Kidney capillary endothelial cell (primary cell): ENCODE measurements at regions not wholly inside any gene's neighbourhood (a gene's known extent, or its start where the extent isn't known, plus 50 kb on each side); places are given as distances from the start of the nearest gene placed in this dataset.
"Not testable (repeated sequence)": the region's sequence is repeated elsewhere in the genome, so short reads cannot be mapped to it uniquely, and the experiment has no call there.

Source experiments
- DNase-seq: peaks from one replicate; pipeline ENCODE4 v3.0.0-alpha.2; 2018; ENCODE audit warnings: low spot score

DNA sequence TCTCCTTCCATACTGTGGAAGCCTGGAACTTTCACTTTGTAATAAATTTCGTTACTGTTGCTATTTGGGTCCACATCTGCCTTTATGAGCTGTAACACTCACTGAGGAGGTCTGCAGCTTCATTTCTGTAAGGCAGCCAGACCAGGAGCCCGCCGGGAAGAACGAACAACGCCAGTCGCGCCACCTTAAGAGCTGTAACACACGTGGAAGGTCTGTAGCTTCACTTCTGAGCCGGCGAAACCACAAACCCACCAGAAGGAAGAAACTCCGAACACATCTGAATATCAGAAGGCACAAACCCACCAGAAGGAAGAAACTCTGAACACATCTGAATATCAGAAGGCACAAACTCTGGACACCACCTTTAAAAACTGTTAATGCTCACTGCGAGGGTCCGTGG, 589.9 kb upstream of the SLC35B3 start:
- no peak for DNase-seq

DNA sequence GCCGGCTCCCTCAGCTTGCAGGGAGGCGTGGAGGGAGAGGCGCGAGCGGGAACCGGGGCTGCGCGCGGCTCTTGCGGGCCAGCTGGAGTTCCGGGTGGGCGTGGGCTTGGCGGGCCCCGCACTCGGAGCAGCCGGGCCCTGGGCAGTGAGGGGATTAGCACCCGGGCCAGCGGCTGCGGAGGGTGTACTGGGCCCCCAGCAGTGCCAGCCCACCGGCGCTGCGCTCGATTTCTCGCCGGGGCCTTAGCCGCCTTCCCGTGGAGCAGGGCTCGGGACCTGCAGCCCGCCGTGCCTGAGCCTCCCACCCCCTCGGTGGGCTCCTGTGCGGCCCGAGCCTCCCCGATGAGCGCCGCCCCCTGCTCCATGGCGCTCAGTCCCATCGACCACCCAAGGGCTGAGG, 588.9 kb upstream of the SLC35B3 start:
- DNase-seq = not testable (repeated sequence)

DNA sequence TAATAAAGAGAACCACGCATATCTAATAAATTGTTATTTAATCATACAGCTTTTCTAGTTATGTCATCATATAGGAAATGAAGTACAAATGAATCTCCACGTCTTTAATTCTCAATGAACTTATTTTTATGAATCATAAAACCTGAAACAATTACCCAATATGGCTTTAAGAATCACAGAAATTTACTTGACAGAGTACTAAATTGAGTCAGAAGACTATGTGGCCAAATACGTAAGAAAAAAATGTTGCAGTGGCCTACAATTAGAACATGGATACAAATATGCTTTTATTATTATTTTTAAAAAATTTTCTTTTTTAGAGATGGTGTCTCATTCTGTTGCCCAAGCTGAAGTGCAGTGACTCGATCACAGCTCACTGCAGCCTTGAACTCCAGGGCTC, 584.7 kb upstream of the SLC35B3 start:
- DNase-seq = no peak

DNA sequence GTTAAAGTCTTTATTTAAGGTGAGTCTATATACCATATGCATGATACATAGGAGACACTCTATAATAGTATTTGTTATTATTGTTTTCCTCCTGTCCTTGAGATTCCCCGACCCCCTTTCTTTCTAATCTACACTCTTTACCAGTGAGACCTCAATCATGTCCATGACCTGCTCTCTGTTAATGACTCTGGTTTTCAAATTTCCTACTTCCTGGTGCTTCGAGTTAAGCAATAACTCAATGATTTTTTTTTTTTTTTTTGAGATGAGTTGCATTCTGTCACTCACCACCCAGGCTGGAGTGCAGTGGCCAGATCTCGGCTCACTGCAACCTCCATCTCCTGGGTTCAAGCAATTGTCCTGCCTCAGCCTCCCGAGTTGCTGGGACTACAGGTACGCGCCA, 574.6 kb upstream of the SLC35B3 start:
- DNase-seq = no peak

DNA sequence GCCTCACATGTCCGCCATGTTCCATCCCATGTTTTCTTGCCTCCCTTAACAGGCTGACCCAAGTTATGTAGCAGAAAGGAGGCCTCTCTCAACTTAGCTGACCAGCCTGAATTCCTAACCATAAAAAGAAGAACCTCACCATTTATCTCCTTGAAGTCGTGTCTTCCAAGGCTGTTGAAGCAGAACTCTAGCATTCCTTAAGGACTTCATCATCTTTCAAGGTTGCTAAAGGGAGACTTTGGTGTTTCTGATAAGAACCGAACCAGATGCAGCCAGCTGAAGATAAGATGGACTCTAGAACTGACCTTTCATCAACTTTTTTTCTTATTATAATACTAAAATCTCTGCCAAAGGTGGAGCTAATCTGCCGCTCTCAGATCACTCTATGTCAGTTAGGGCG, 571.7 kb upstream of the SLC35B3 start:
- DNase-seq = no peak

DNA sequence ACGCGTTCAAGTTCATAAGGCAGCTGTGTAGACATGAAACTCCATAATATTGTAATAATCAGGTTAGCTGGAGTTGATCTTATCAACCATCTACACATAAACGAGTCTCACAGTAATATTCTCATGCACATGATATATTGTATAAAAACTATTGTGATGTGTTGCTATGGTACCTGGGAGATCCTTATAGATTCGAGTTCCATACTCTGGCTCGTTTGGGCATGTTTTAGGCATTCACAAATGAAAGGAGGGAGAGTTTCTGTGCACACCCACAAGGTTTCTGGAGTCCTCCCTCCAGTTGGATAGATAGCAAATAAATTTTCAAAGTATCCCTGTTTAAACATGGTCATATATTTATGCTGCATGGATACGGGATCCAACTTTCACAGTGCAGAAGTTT, 567.5 kb upstream of the SLC35B3 start:
- no peak for DNase-seq

DNA sequence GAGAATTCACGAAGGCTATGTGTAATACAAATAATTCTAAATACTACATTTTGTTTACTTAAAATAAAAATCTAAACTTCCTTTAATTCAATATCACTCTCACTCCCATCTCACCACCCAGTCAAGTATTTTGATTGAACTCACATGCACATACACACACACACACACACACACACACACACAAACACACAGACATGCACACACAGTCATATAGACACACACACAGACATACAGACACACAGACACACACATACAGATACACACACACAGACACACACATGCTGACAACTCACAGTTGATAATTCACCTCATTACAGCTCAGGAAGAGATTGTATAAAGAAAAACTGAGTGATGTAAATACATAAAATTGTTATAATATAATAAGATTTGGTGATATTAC, 559.8 kb upstream of the SLC35B3 start:
- no peak for DNase-seq

DNA sequence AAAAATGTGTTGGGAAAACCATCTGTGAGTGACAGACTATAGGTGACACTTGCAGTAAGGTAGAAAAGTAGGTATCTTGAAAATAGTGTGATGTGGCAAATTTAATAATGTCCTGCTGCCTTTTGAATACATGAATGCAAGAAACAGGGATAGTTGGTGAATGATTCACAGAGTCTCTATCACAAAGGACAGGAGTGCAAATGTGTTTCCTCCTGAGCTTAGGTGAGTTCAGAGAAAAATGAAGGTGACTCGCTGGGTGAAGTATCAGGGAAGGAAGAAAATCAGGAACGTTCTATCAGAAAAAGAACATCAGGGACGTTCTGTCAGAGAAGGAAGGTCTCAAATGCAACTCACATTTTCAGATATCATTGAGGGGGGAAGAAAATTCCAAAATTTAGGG, 557.8 kb upstream of the SLC35B3 start:
- no peak for DNase-seq

DNA sequence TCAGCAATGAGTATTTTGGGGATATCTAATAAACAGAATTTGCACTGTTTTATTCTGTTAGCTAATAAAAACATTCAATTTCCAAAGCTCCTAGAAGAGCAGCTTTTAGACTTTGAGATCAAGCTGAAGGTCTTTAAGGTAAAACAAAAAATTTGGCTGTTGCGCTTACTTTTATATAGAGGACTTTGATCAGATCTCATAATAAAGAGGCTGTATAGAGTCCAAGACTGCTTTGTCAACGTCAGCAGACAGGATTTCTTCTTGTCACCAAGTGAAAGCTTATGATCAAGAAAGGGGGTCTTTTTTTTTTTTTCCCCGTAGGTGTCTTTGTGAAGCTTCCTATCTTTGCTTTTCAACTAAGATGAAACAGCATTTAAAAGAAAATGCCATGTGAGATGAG, 556.5 kb upstream of the SLC35B3 start:
- no peak for DNase-seq

DNA sequence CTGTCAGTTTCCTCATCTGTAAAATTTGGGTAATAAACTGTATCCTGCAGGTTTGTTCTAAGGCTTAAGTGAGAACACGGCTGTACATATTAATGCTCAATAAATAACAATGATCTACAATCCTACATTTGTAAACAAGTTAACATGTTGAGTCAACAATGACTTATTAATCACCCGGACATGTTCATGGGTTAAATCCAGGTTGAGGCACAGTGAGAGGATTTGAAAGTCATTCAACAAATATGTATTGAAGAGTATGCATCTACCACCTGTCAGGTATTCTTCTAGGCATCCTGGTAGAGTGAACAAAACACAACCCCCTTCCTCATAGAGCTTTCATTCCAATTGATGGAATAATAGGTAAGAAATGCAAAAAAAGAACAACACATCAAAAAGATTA, 554.7 kb upstream of the SLC35B3 start:
- DNase-seq = no peak

DNA sequence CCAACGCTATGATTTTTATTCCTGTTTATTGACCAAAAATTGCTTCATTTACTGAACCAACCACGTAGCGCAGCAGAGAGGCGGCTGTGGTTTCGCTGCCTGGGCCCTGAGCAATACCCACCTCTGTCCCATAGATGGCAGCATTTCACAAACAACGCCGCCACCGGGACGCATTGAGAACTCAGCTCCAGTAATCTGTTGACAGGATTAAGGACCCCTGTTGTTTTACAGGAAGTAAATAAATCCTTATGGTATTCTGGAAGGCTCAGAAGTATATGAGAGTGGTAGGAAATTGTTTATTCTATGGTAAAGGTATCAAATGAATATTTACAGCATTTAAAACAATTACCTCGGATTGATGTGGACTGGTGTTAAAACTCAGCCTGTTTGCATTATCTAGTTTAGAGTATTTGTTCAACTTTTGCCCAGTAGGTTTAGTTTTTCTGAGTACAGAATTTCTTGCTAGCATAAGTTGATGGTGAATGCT, 547.9 kb upstream of the SLC35B3 start:
- peak; percentile 60 for DNase-seq

DNA sequence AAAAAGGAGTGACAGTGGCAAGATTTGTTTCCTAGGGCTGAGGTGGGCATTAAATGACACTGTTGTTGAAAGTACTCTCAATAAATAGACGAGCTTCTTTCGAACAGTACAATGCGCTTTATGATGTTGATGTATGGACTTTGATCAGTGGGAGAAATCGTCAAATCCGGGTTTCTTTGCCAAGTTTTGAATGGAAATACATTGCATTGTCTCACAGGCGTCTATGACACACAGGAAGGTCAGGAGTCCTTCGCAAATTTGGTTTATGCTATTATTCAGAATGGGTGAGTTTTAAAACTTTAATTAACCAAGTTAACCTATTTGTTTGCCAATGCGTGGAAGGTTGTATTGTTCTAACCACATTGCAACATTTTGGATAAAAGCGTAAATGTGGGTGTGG, 547.3 kb upstream of the SLC35B3 start:
- DNase-seq = peak; percentile 59

DNA sequence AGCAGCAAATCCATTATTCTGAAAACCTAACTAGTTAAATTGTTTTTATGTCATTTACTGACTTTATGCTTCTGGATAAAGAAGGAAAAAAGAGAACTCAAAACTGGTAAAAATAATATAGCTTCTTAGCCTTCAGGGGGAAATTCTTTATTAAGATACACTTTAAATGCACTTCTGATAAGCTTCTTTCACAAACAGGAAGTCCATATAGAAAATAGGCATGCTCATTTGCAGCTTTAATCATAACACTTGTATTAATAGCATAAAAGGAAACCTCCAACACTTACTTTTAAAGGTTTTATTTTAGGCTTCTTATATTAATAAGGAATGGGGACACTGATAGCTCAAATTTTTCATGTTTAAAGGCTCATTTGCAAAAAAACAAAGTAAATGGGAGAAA, 538.0 kb upstream of the SLC35B3 start:
- DNase-seq = no peak

DNA sequence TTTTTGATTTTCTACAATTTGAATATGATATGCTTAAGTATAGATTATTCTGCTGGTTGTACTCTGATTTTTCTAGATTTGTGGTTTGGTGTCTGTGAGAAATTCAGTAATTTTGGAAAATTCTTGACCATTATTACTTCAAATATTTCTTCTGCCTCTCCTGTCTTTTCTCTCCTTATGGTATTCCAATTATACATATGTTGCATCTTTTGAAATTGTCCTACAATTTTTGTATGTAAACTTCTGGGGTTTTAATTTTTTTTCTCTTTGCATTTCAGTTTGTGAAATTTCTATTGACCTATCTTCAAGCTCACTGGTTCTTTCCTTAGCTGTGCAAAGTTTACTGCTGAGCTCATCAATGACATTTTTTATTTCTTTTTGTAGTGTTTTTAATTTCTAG, 534.4 kb upstream of the SLC35B3 start:
- no peak for DNase-seq

DNA sequence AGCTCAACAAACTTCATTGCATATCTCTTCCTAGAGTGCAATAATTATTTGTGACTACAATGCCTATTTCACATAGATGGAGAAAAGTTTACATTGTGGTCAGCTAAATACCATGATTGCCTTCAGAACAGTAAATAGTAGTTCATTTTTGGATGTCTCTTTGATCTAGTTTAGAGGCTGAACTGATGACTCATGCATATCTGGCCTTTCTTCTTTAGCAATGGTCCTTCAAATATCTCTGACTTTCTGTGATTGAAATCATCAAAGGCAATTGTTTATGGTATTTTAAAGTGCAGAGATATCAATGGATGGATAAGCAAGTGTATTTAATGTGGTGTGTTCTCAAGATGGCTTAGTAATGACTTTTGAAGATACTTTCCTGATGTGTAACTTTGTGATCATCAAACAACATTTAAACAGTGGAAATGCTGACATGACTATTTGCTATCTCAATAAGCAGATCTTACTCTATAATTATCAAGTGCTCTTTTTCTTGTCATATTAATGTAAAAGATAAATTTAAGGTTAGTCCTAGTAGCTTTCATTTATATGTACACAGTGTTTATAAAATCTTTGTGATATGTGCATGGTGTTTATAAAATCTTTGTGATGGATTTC, 523.7 kb upstream of the SLC35B3 start:
- no peak for DNase-seq

DNA sequence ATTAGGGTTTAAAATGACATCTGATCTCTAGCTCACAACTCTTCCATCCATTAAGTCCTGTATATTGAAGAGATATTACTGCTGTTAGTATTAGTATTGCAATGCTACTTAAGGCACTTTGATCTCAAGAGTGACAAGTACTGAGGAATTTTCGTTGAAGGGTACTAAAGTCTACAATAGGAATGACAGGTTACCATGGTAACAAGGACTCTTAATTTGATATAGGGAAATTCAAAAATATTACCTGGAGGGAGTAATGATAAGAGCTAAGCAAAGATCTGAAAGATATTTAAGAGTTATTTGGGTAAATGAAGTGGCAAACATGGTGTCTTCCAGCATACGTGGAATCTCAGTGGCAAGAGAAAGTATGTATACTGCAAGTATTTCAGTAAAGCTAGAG, 518.0 kb upstream of the SLC35B3 start:
- no peak for DNase-seq

DNA sequence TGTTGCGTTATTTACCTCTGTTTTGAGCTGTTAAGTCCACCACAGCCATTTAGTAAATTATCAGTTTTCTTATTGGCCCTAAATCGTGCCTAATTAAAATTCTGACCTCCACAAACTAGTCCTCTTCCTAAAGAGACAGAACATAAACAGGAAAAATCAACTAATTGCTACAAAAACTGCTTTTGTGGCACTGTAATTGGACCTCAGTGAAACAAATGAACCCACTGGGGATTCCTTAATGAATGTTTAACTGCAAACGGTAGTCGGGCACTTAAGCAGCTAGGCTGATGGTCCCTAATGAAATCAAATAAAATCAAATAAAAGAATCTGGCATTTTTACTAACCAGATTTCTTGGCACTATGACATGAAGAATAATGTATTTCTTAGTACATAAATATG, 513.4 kb upstream of the SLC35B3 start:
- no peak for DNase-seq

DNA sequence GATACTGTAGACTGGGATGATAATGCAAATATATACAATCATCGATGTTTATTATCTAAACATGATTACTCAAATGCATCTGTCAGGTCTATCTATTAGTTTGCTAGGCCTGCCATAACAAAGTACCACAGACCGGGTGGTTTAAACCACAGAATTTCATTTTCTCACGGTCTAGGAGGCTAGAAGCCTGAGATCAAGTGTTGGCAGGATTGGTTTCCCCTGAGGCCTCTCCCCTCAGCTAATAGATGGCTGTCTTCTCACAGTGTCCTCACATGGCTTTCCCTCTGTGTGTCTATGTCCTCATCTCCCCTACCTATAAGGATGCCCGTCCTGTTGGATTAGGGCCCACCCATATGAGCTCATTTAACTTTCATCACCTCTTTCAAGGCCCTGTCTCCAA, 512.6 kb upstream of the SLC35B3 start:
- DNase-seq = no peak

DNA sequence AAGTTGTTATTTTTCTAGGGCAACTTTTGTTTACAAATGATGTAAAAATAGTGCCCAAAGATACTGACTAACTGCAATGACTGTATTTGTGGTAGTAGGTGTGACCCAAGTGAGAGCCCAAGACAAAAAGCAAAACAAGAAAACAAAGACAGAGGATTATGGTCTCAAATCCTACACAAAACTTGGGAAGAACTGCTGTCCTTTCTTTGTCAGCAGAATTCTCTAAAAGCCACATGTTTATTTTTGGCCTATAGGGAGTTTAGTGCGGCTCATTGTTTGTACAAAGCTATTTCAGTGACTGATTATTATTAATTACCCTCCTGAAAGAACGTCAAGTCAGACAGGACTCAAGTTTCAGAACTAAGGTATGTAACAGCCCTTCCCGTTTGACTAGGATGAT, 509.2 kb upstream of the SLC35B3 start:
- DNase-seq = no peak

DNA sequence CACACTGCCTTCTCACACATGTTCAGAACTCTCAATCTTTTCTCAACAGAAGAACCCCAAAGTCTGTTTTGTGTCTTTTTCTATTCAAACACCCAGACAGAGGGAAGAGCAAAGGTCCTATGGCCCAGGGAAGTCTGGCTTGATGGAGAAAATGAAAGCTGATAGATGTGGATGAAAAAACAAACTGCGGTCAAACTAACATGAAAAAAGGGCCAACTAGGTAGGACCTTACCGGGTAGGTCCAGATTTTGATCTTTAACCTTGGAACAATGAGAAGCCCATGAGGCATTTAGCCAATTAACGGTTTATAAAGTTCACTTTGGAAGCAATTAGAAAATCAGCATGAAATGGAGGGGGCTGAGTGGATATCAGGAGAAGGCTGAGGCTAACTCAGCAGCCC, 507.7 kb upstream of the SLC35B3 start:
- DNase-seq = no peak

DNA sequence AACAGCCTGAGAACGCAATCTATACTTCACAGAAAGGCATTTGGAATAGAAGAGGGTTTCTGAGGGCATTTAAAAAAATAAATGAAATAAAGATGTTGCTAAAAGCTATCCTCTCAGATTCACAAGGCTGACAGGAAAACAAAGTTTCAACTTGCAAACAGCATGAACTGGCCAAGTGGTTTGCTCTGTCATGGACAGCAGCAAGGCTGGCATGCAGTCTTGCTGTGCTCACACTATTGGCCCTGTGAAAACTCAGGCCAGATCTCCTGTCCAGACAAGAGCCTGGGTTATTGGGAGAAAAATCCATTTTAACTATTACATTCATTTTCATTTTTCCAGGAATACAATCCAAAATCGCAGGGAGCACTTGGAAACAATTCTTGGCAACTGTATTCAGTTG, 506.2 kb upstream of the SLC35B3 start:
- no peak for DNase-seq

DNA sequence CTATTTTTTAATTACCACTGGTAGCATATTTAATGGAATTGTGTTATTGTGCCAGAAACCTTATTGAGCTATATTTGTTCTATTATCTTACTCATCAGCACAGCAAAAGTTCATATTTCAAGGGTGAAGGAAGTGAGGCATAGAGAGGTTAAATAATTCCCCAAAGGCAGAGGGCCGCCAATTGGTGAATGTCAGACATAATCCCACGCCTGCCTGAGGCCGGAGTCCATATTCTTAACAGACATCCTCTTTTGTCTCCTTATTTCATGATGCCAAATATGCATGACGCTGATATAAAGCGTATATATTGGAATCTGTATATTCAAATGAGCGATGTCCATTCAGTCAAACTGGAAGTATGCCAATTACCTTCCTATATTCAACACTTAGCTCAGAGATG, 505.0 kb upstream of the SLC35B3 start:
- DNase-seq = no peak

DNA sequence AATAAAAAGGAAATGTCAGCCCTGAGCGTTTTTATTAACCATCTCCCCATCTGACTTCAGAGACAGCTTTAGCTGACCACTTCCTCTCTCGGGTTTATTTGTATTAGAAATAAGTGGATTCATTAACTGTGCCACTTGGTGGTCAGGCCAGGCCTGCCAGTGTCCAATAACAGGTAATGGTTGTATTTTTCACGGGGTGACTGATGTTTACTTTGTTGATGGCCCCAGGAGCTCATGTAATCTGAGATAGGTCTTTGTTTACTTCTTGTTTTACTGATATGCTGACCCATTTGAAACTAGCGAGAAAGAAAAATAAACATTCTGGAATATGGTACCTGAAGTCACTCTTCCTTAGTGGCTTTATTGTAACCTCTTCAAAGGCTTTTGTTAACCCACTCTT, 504.3 kb upstream of the SLC35B3 start:
- DNase-seq = no peak

DNA sequence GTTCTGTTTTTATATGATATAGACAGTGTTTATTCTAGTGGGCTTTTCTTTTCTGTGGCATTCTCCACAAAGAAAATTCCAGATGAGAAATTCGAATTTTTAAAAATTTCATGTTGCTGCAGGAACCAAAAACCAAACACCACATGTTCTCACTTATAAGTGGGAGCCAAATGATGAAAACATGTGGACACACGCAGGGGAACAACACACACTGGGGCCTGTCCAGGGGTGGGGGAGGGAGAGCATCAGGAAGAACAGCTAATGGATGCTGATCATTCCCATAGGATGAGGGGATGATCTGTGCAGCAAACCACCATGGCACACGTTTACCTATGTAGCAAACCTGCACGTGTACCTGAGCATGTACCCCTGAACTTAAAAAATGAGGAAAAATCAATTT, 499.0 kb upstream of the SLC35B3 start:
- DNase-seq = no peak

DNA sequence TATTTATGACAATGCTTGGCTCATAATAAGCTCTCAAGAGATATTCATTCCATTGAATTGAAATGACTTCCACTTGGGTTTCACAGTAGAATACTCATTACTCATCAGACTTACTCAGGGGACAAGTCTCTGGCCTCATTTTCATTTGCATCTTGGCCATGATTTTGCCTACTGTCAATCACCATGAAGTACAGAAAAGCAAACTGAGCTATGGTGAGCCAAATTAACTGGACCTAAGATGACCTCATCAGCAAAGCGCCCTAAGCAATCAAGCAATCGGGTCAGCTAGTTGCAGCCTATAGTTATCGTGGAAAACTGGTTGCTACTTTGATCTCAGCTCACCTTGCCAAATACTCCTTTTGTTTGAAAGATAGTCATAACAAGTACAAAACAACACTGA, 494.7 kb upstream of the SLC35B3 start:
- DNase-seq = no peak
